Activated CD8-positive, alpha-beta memory T cell treated with anti-CD3 and anti-CD28 coated beads for 36 hours (primary cell): ENCODE measurements at regions not wholly inside any gene's neighbourhood (a gene's known extent, or its start where the extent isn't known, plus 50 kb on each side); places are given as distances from the start of the nearest gene placed in this dataset.

ENCODE experiments used
- CTCF ChIA-PET: fragments of 350-600 bp; sonication (Branson Sonifier 250); formaldehyde crosslinking; loops from one replicate; lab custom pipeline; 2021; ENCODE audit warnings: antibody characterized with exemption; lab: Charles Lee
- POLR2A ChIA-PET: fragments of 350-600 bp; sonication (Branson Sonifier 250); formaldehyde crosslinking; loops from one replicate; lab custom pipeline; 2021; ENCODE audit warnings: antibody characterized with exemption; lab: Charles Lee

- POLR2A ChIA-PET = no interaction called here
- CTCF ChIA-PET = no interaction called here
Observed at GRCh38 chr18:61006687-61007224, 326.5 kb upstream of the CDH20 start.

- ChIA-PET POLR2A (no interaction called here), CTCF (no interaction called here)
Observed at GRCh38 chr18:61019338-61020301, 313.6 kb upstream of the CDH20 start.

GRCh38 chr18:61025596-61025995 is 307.6 kb upstream of the CDH20 start:
- POLR2A ChIA-PET = no interaction called here
- CTCF ChIA-PET = no interaction called here

- ChIA-PET CTCF (interaction anchor here (0.6 kb wide), 1 partner anchor 39 kb away, joined by 4 read pairs; no protein-coding TSS in a partner anchor), POLR2A (no interaction called here)
Observed at GRCh38 chr18:61031626-61032025, 301.6 kb upstream of the CDH20 start.

- ChIA-PET POLR2A (no interaction called here), CTCF (no interaction called here)
Observed at GRCh38 chr18:61034580-61034979, 298.6 kb upstream of the CDH20 start.

- ChIA-PET POLR2A (no interaction called here), CTCF (no interaction called here)
Observed at GRCh38 chr18:61039251-61039650, 294.0 kb upstream of the CDH20 start.

- ChIA-PET POLR2A (no interaction called here), CTCF (no interaction called here)
Observed at GRCh38 chr18:61047794-61048193, 285.4 kb upstream of the CDH20 start.

GRCh38 chr18:61057443-61057842 is 275.8 kb upstream of the CDH20 start:
- ChIA-PET CTCF (no interaction called here), POLR2A (no interaction called here)

GRCh38 chr18:61062258-61062657 is 271.0 kb upstream of the CDH20 start:
- POLR2A ChIA-PET = no interaction called here
- CTCF ChIA-PET = no interaction called here

- POLR2A ChIA-PET = no interaction called here
Observed at GRCh38 chr18:61064911-61065310, 268.3 kb upstream of the CDH20 start.

GRCh38 chr18:61076986-61077385 is 256.2 kb upstream of the CDH20 start:
- CTCF ChIA-PET = no interaction called here

More at GRCh38 chr18:61064911-61065310, 268.3 kb upstream of the CDH20 start:
- CTCF ChIA-PET = no interaction called here

GRCh38 chr18:61079714-61080113 is 253.5 kb upstream of the CDH20 start:
- CTCF ChIA-PET = no interaction called here
- POLR2A ChIA-PET = no interaction called here

More at GRCh38 chr18:61076986-61077385, 256.2 kb upstream of the CDH20 start:
- POLR2A ChIA-PET = no interaction called here

- ChIA-PET POLR2A (no interaction called here), CTCF (no interaction called here)
Observed at GRCh38 chr18:61080954-61081528, 252.2 kb upstream of the CDH20 start.

GRCh38 chr18:61082976-61083630 is 250.1 kb upstream of the CDH20 start:
- CTCF ChIA-PET = no interaction called here
- POLR2A ChIA-PET = no interaction called here

GRCh38 chr18:61085036-61085435 is 248.2 kb upstream of the CDH20 start:
- CTCF ChIA-PET = no interaction called here
- POLR2A ChIA-PET = no interaction called here

GRCh38 chr18:61085761-61086160 is 247.5 kb upstream of the CDH20 start:
- POLR2A ChIA-PET = no interaction called here
- CTCF ChIA-PET = no interaction called here

- CTCF ChIA-PET = no interaction called here
- POLR2A ChIA-PET = no interaction called here
Observed at GRCh38 chr18:61086657-61087056, 246.6 kb upstream of the CDH20 start.

- ChIA-PET CTCF (no interaction called here), POLR2A (no interaction called here)
Observed at GRCh38 chr18:61091379-61091778, 241.9 kb upstream of the CDH20 start.

GRCh38 chr18:61093965-61094364 is 239.3 kb upstream of the CDH20 start:
- ChIA-PET POLR2A (no interaction called here), CTCF (no interaction called here)

- ChIA-PET CTCF (no interaction called here), POLR2A (no interaction called here)
Observed at GRCh38 chr18:61096226-61096625, 237.0 kb upstream of the CDH20 start.
